ENCODE measurements at regions not wholly inside any gene's neighbourhood (a gene's known extent, or its start where the extent isn't known, plus 50 kb on each side); places are given as distances from the start of the nearest gene placed in this dataset.

GRCh38 chr20:17806107-17806506 lies 106.3 kb downstream of the BANF2 start:
- Mint-ChIP-seq H3K27ac (no peak overlapping the region), H3K4me3 (no peak overlapping the region), H3K4me1 (peaks cover 3% of the 10 kb centered on the region), H3K36me3 (ENCODE audit: low read depth) (no peaks in the 10 kb centered on the region), H3K27me3 (peaks cover 19% of the 10 kb centered on the region)
- no peaks in the 10 kb centered on the region for H3K9me3 ChIP-seq (ENCODE audit: control insufficient read depth, low read length, poor library complexity, severe bottlenecking)
- ATAC-seq (no peak), DNase-seq (no peak)

- peaks cover 19% of the 10 kb centered on the region for H3K27me3 Mint-ChIP-seq
- ATAC-seq: no peak
- peaks cover 3% of the 10 kb centered on the region for H3K4me1 Mint-ChIP-seq
- no peak overlapping the region for H3K27ac Mint-ChIP-seq
- no peak for DNase-seq
- peaks cover 2% of the 10 kb centered on the region for H3K36me3 Mint-ChIP-seq (ENCODE audit: low read depth)
- H3K9me3 ChIP-seq (ENCODE audit: control insufficient read depth, low read length, poor library complexity, severe bottlenecking): no peaks in the 10 kb centered on the region
- no peak overlapping the region for H3K4me3 Mint-ChIP-seq
Observed at GRCh38 chr20:17803765-17804164, 104.0 kb downstream of the BANF2 start.

GRCh38 chr20:17799575-17800227 lies 99.9 kb downstream of the BANF2 start:
- no peak for ATAC-seq
- H3K27ac Mint-ChIP-seq: no peak overlapping the region

GRCh38 chr20:17798601-17799000 lies 98.8 kb downstream of the BANF2 start:
- ATAC-seq: no peak
- H3K4me1 Mint-ChIP-seq: peaks cover 6% of the 10 kb centered on the region
- DNase-seq: no peak

More at GRCh38 chr20:17799575-17800227, 99.9 kb downstream of the BANF2 start:
- Mint-ChIP-seq H3K27me3 (peaks cover 14% of the 10 kb centered on the region), H3K36me3 (ENCODE audit: low read depth) (peaks cover 4% of the 10 kb centered on the region), H3K4me3 (no peak overlapping the region), H3K4me1 (peaks cover 6% of the 10 kb centered on the region)
- no peaks in the 10 kb centered on the region for H3K9me3 ChIP-seq (ENCODE audit: control insufficient read depth, low read length, poor library complexity, severe bottlenecking)
- no peak for DNase-seq

GRCh38 chr20:17797579-17797978 lies 97.8 kb downstream of the BANF2 start:
- Mint-ChIP-seq H3K4me3 (no peak overlapping the region), H3K36me3 (ENCODE audit: low read depth) (peaks cover 4% of the 10 kb centered on the region), H3K4me1 (peaks cover 6% of the 10 kb centered on the region), H3K27me3 (peaks cover 6% of the 10 kb centered on the region), H3K27ac (no peak overlapping the region)
- ATAC-seq (no peak), DNase-seq (no peak)
- no peaks in the 10 kb centered on the region for H3K9me3 ChIP-seq (ENCODE audit: control insufficient read depth, low read length, poor library complexity, severe bottlenecking)

More at GRCh38 chr20:17798601-17799000, 98.8 kb downstream of the BANF2 start:
- H3K27ac Mint-ChIP-seq: no peak overlapping the region
- H3K9me3 ChIP-seq (ENCODE audit: control insufficient read depth, low read length, poor library complexity, severe bottlenecking): no peaks in the 10 kb centered on the region
- no peak overlapping the region for H3K4me3 Mint-ChIP-seq
- H3K27me3 Mint-ChIP-seq: peaks cover 5% of the 10 kb centered on the region
- peaks cover 4% of the 10 kb centered on the region for H3K36me3 Mint-ChIP-seq (ENCODE audit: low read depth)

GRCh38 chr20:17797161-17797560 lies 97.4 kb downstream of the BANF2 start:
- DNase-seq (no peak), ATAC-seq (peak; percentile 39)
- peaks cover 4% of the 10 kb centered on the region for H3K36me3 Mint-ChIP-seq (ENCODE audit: low read depth)
- no peak overlapping the region for H3K27ac Mint-ChIP-seq
- no peaks in the 10 kb centered on the region for H3K9me3 ChIP-seq (ENCODE audit: control insufficient read depth, low read length, poor library complexity, severe bottlenecking)
- peaks cover 8% of the 10 kb centered on the region for H3K27me3 Mint-ChIP-seq
- H3K4me1 Mint-ChIP-seq: peaks cover 6% of the 10 kb centered on the region
- H3K4me3 Mint-ChIP-seq: no peak overlapping the region

GRCh38 chr20:17796091-17796563 lies 96.4 kb downstream of the BANF2 start:
- H3K9me3 ChIP-seq (ENCODE audit: control insufficient read depth, low read length, poor library complexity, severe bottlenecking): no peaks in the 10 kb centered on the region
- Mint-ChIP-seq H3K27me3 (peaks cover 10% of the 10 kb centered on the region), H3K36me3 (ENCODE audit: low read depth) (peaks cover 4% of the 10 kb centered on the region), H3K4me1 (peaks cover 6% of the 10 kb centered on the region), H3K4me3 (no peak overlapping the region), H3K27ac (no peak overlapping the region)
- ATAC-seq: no peak
- no peak for DNase-seq

- H3K9me3 ChIP-seq (ENCODE audit: control insufficient read depth, low read length, poor library complexity, severe bottlenecking): no peaks in the 10 kb centered on the region
- H3K36me3 Mint-ChIP-seq (ENCODE audit: low read depth): peaks cover 4% of the 10 kb centered on the region
- peaks cover 10% of the 10 kb centered on the region for H3K27me3 Mint-ChIP-seq
- H3K4me1 Mint-ChIP-seq: peaks cover 6% of the 10 kb centered on the region
- H3K4me3 Mint-ChIP-seq: peak overlapping the region; percentile 72
- DNase-seq (no peak), ATAC-seq (no peak)
- no peak overlapping the region for H3K27ac Mint-ChIP-seq
Observed at GRCh38 chr20:17795501-17796071, 95.8 kb downstream of the BANF2 start.

GRCh38 chr20:17795003-17795402 lies 95.2 kb downstream of the BANF2 start:
- peaks cover 6% of the 10 kb centered on the region for H3K4me1 Mint-ChIP-seq
- ATAC-seq: no peak

GRCh38 chr20:17794400-17794799 lies 94.6 kb downstream of the BANF2 start:
- Mint-ChIP-seq H3K4me3 (no peak overlapping the region), H3K27ac (no peak overlapping the region), H3K27me3 (peaks cover 10% of the 10 kb centered on the region), H3K36me3 (ENCODE audit: low read depth) (peaks cover 4% of the 10 kb centered on the region), H3K4me1 (peaks cover 6% of the 10 kb centered on the region)
- DNase-seq (no peak), ATAC-seq (no peak)
- H3K9me3 ChIP-seq (ENCODE audit: control insufficient read depth, low read length, poor library complexity, severe bottlenecking): no peaks in the 10 kb centered on the region

More at GRCh38 chr20:17795003-17795402, 95.2 kb downstream of the BANF2 start:
- no peak overlapping the region for H3K27ac Mint-ChIP-seq
- no peak for DNase-seq
- peaks cover 4% of the 10 kb centered on the region for H3K36me3 Mint-ChIP-seq (ENCODE audit: low read depth)
- no peaks in the 10 kb centered on the region for H3K9me3 ChIP-seq (ENCODE audit: control insufficient read depth, low read length, poor library complexity, severe bottlenecking)
- H3K27me3 Mint-ChIP-seq: peaks cover 10% of the 10 kb centered on the region
- peak overlapping the region; percentile 72 for H3K4me3 Mint-ChIP-seq

GRCh38 chr20:17793986-17794385 lies 94.2 kb downstream of the BANF2 start:
- Mint-ChIP-seq H3K4me3 (no peak overlapping the region), H3K27me3 (peaks cover 10% of the 10 kb centered on the region), H3K4me1 (peaks cover 6% of the 10 kb centered on the region), H3K36me3 (ENCODE audit: low read depth) (peaks cover 4% of the 10 kb centered on the region), H3K27ac (no peak overlapping the region)
- ATAC-seq (no peak), DNase-seq (no peak)
- H3K9me3 ChIP-seq (ENCODE audit: control insufficient read depth, low read length, poor library complexity, severe bottlenecking): no peaks in the 10 kb centered on the region

- Mint-ChIP-seq H3K27me3 (peaks cover 10% of the 10 kb centered on the region), H3K4me1 (no peaks in the 10 kb centered on the region), H3K36me3 (ENCODE audit: low read depth) (no peaks in the 10 kb centered on the region), H3K4me3 (no peak overlapping the region), H3K27ac (no peak overlapping the region)
- no peaks in the 10 kb centered on the region for H3K9me3 ChIP-seq (ENCODE audit: control insufficient read depth, low read length, poor library complexity, severe bottlenecking)
- no peak for ATAC-seq
- no peak for DNase-seq
Observed at GRCh38 chr20:17790296-17790695, 90.5 kb downstream of the BANF2 start.

GRCh38 chr20:17787816-17788215 lies 88.0 kb downstream of the BANF2 start:
- H3K27me3 Mint-ChIP-seq: peaks cover 17% of the 10 kb centered on the region
- no peaks in the 10 kb centered on the region for H3K36me3 Mint-ChIP-seq (ENCODE audit: low read depth)
- no peak for ATAC-seq
- no peaks in the 10 kb centered on the region for H3K9me3 ChIP-seq (ENCODE audit: control insufficient read depth, low read length, poor library complexity, severe bottlenecking)
- peaks cover 6% of the 10 kb centered on the region for H3K4me1 Mint-ChIP-seq
- no peak overlapping the region for H3K27ac Mint-ChIP-seq
- H3K4me3 Mint-ChIP-seq: no peak overlapping the region
- DNase-seq: no peak

GRCh38 chr20:17786221-17786718 lies 86.5 kb downstream of the BANF2 start:
- Mint-ChIP-seq H3K36me3 (ENCODE audit: low read depth) (no peaks in the 10 kb centered on the region), H3K27me3 (peaks cover 6% of the 10 kb centered on the region), H3K4me3 (no peak overlapping the region), H3K27ac (no peak overlapping the region), H3K4me1 (peaks cover 6% of the 10 kb centered on the region)
- no peak for DNase-seq
- H3K9me3 ChIP-seq (ENCODE audit: control insufficient read depth, low read length, poor library complexity, severe bottlenecking): no peaks in the 10 kb centered on the region
- ATAC-seq: no peak
